ENCODE measurements at regions not wholly inside any gene's neighbourhood (a gene's known extent, or its start where the extent isn't known, plus 50 kb on each side); places are given as distances from the start of the nearest gene placed in this dataset.
"Not testable (repeated sequence)": the region's sequence is repeated elsewhere in the genome, so short reads cannot be mapped to it uniquely, and the experiment has no call there.

GRCh38 chr5:124148574-124148973 is 597.9 kb downstream of the ZNF608 start:
- no peak for DNase-seq

- no peak for DNase-seq
Observed at GRCh38 chr5:124140060-124140459, 606.4 kb downstream of the ZNF608 start.

- no peak for DNase-seq
Observed at GRCh38 chr5:124139477-124139876, 607.0 kb downstream of the ZNF608 start.

GRCh38 chr5:124136609-124137008 is 609.8 kb downstream of the ZNF608 start:
- no peak for DNase-seq

GRCh38 chr5:124134941-124135340 is 611.5 kb downstream of the ZNF608 start:
- DNase-seq = no peak

- DNase-seq = no peak
Observed at GRCh38 chr5:124133406-124133805, 613.0 kb downstream of the ZNF608 start.

GRCh38 chr5:124132843-124133242 is 613.6 kb downstream of the ZNF608 start:
- DNase-seq = no peak

- no peak for DNase-seq
Observed at GRCh38 chr5:124131466-124131865, 615.0 kb downstream of the ZNF608 start.

GRCh38 chr5:124130816-124131215 is 615.6 kb downstream of the ZNF608 start:
- DNase-seq = no peak

- no peak for DNase-seq
Observed at GRCh38 chr5:124128867-124129266, 616.9 kb downstream of the CSNK1G3 start.

GRCh38 chr5:124126504-124127217 is 614.7 kb downstream of the CSNK1G3 start:
- DNase-seq = no peak

GRCh38 chr5:124124711-124125229 is 612.8 kb downstream of the CSNK1G3 start:
- no peak for DNase-seq

- DNase-seq = no peak
Observed at GRCh38 chr5:124121198-124121597, 609.2 kb downstream of the CSNK1G3 start.

- no peak for DNase-seq
Observed at GRCh38 chr5:124114911-124115310, 602.9 kb downstream of the CSNK1G3 start.

GRCh38 chr5:124111886-124112285 is 599.9 kb downstream of the CSNK1G3 start:
- DNase-seq = no peak

- DNase-seq = no peak
Observed at GRCh38 chr5:124110942-124111341, 599.0 kb downstream of the CSNK1G3 start.

- no peak for DNase-seq
Observed at GRCh38 chr5:124105326-124105725, 593.3 kb downstream of the CSNK1G3 start.

GRCh38 chr5:124104821-124105220 is 592.8 kb downstream of the CSNK1G3 start:
- no peak for DNase-seq

- DNase-seq = no peak
Observed at GRCh38 chr5:124104344-124104743, 592.4 kb downstream of the CSNK1G3 start.

- no peak for DNase-seq
Observed at GRCh38 chr5:124103671-124104070, 591.7 kb downstream of the CSNK1G3 start.

GRCh38 chr5:124103056-124103455 is 591.1 kb downstream of the CSNK1G3 start:
- not testable (repeated sequence) for DNase-seq

- DNase-seq = no peak
Observed at GRCh38 chr5:124102486-124102885, 590.5 kb downstream of the CSNK1G3 start.

GRCh38 chr5:124093658-124094057 is 581.7 kb downstream of the CSNK1G3 start:
- no peak for DNase-seq

- DNase-seq = no peak
Observed at GRCh38 chr5:124090115-124090514, 578.1 kb downstream of the CSNK1G3 start.

- no peak for DNase-seq
Observed at GRCh38 chr5:124089578-124089977, 577.6 kb downstream of the CSNK1G3 start.

All from NCI-H2107 (cell line).